ENCODE measurements at regions not wholly inside any gene's neighbourhood (a gene's known extent, or its start where the extent isn't known, plus 50 kb on each side); places are given as distances from the start of the nearest gene placed in this dataset.

- no peak for DNase-seq (ENCODE audit: low spot score)
Observed at GRCh38 chr10:107383357-107383756, 218.9 kb upstream of the SORCS1 start.

GRCh38 chr10:107379601-107380000 lies 215.1 kb upstream of the SORCS1 start:
- DNase-seq (ENCODE audit: low spot score) = no peak

- no peak for DNase-seq (ENCODE audit: low spot score)
Observed at GRCh38 chr10:107371801-107372200, 207.3 kb upstream of the SORCS1 start.

DNA sequence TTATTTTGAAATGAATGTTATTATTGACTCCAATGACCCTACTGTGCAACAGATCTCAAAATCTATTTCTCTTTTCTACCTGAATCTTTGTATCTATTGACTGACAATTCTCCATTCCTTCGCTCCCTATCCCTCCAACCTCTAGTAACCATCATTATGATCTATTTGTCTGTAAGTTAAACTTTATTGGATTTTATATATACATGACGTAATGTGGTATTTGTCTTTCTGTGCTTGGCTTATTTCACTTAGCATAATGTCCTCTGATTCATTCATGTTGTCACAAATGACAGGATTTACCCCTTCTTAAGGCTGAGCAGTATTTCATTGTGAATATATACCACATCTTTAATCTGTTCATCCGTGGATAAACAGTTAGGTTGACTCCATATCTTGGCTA lies 200.4 kb upstream of the SORCS1 start:
- no peak for DNase-seq (ENCODE audit: low spot score)

- no peak for DNase-seq (ENCODE audit: low spot score)
Observed at GRCh38 chr10:107362306-107362705, 197.8 kb upstream of the SORCS1 start.

GRCh38 chr10:107357033-107357432 lies 192.5 kb upstream of the SORCS1 start:
- no peak for DNase-seq (ENCODE audit: low spot score)

DNA sequence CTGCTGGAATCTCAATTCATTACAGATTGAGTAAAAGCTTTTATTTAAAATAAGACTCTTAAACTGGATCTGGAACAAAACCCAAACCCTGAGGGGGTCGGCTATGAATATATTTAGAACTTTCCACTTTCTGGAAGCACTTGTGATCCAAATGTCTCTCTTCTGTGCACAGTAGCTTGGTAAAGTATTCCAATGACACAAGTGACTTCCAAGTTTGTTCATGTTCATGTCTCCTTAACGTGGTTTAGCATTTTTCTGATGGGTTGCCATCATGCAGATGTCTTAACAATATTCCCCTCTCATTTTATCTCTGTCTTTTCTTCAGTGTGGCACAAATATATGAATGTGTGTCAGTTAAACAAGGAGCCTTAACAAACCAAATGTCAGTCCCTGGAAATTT lies 191.9 kb upstream of the SORCS1 start:
- no peak for DNase-seq (ENCODE audit: low spot score)

GRCh38 chr10:107342711-107343110 lies 178.2 kb upstream of the SORCS1 start:
- no peak for DNase-seq (ENCODE audit: low spot score)

DNA sequence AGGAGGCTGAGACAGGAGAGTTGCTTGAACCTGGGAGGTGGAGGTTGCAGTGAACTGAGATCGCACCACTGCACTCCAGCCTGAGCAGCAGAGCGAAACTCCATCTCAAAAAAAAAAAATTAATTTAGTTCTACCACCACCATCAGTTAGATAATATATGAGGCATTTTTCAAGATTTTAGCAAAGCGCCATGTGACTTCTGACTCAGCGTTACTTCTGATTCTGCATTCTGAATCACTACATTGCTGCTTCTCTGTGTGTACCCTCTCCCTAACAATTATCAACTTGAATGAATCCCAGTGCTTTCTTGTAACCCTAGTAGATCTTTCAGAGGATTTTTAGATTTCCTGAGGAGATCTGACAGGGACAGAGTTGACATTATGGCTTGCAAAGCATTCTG lies 176.8 kb upstream of the SORCS1 start:
- no peak for DNase-seq (ENCODE audit: low spot score)

GRCh38 chr10:107340326-107340725 lies 175.8 kb upstream of the SORCS1 start:
- no peak for DNase-seq (ENCODE audit: low spot score)

- no peak for DNase-seq (ENCODE audit: low spot score)
Observed at GRCh38 chr10:107336061-107336460, 171.6 kb upstream of the SORCS1 start.

- no peak for DNase-seq (ENCODE audit: low spot score)
Observed at GRCh38 chr10:107317592-107317991, 153.1 kb upstream of the SORCS1 start.

DNA sequence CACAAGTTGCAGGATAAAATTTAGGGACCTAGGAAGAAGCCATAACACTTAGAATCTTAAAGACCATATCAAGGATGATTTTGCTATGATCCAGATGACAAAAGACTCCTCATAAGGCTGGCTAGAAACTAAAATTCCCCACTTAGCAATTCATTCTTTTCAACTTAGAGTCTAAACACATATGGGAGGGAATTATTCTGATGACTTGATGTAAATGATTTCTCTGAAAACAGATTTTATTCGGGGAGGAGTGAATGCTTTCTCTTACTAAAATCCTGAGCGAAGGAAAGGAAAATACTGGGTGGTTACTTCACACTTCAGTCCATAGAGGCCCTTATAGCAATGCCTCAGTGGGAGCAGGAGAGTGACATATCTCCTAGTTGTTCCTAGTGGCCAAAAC lies 138.7 kb upstream of the SORCS1 start:
- no peak for DNase-seq (ENCODE audit: low spot score)

- DNase-seq (ENCODE audit: low spot score) = no peak
Observed at GRCh38 chr10:107299606-107300005, 135.1 kb upstream of the SORCS1 start.

- no peak for DNase-seq (ENCODE audit: low spot score)
Observed at GRCh38 chr10:107284187-107284586, 119.7 kb upstream of the SORCS1 start.

DNA sequence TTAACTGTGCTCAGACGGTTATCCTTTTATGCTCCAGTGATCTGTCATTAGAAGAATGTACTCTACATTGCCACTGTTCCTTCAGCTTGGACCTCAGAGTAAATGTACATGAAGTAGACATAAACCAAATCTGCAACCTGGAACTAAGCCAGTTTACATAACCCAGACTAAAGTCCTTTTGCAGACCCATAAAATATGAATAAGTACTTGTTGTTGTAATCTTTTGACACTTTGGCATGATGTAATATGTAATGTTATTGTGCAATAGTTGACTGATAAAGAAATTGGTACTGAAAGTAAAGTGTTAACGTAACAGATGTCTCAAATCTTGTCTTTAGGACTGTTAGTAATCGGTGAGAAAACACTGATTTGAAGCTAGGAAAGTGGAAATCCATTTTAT lies 115.8 kb upstream of the SORCS1 start:
- no peak for DNase-seq (ENCODE audit: low spot score)

GRCh38 chr10:107277591-107277990 lies 113.1 kb upstream of the SORCS1 start:
- no peak for DNase-seq (ENCODE audit: low spot score)

DNA sequence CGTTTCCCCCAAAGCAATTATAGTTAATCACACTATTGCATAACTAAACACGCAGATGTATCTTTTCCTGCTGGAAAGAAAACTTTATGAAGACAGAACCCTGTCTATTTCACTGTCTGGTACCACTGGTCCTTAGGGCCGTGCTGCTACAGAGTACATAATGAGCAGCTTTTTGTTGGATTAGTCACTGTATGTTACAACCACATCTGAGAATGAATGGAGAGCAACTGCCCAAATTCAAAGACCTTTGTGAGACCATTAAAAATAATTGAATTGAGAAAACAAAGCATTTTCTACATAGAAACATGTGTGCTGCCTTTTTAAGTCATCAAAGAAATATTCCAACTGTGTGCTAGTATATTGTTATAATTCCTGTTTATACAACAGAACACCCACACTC lies 111.3 kb upstream of the SORCS1 start:
- no peak for DNase-seq (ENCODE audit: low spot score)

GRCh38 chr10:107269626-107270025 lies 105.1 kb upstream of the SORCS1 start:
- DNase-seq (ENCODE audit: low spot score) = no peak

- DNase-seq (ENCODE audit: low spot score) = no peak
Observed at GRCh38 chr10:107264742-107265141, 100.2 kb upstream of the SORCS1 start.

DNA sequence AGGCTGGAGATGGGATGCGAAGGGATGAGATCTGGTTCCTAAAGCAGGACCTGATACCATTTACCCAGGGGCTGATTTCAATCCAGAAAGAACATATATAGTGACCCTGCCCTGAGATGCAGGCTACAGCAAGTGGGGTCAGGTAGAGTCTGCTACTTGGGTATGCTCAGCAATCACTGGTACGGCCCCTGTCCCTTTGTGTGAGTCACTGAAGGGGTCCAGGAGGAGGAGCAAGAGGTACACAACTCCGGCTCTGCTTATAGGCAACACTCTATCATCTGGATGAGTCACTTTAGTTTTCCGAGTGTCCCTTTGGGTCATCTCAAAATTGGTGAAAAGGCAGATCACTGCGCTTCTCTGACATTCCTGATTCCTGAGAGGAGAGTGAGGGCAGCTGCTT lies 79.6 kb upstream of the SORCS1 start:
- no peak for DNase-seq (ENCODE audit: low spot score)

GRCh38 chr10:107238275-107238674 lies 73.8 kb upstream of the SORCS1 start:
- DNase-seq (ENCODE audit: low spot score) = no peak

- DNase-seq (ENCODE audit: low spot score) = no peak
Observed at GRCh38 chr10:107232013-107232412, 67.5 kb upstream of the SORCS1 start.

- no peak for DNase-seq (ENCODE audit: low spot score)
Observed at GRCh38 chr10:107230887-107231286, 66.4 kb upstream of the SORCS1 start.

DNA sequence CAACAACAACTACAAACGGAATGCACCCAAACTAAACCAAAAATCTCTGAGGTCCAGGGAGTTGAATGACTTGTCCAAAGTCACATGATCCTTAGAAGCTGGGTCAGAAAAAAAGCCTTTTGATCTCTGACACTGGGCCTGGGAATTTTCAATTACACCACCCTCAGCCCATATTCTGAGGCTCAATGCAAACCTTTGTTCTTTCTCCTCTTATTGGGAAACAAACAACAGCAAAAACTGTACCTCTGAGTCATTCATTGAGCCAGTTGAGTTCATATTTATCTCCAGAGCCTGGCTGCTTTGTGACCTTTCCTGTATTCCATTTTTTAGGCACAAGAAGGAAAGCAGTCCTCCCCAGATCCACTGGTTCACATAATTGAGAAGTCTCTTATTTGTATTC lies 51.2 kb upstream of the SORCS1 start:
- no peak for DNase-seq (ENCODE audit: low spot score)

Data from AG08396 (cell line).